HepG2 (cell line): ENCODE measurements at regions not wholly inside any gene's neighbourhood (a gene's known extent, or its start where the extent isn't known, plus 50 kb on each side); places are given as distances from the start of the nearest gene placed in this dataset.

Experiments
- KLF6 ChIP-seq: IDR thresholded peaks from 2 replicates; pipeline ENCODE4 v1.8.0; 2016; ENCODE audit warnings: missing biosample characterization, missing genetic modification reagents
- PTBP1 ChIP-seq: fragments of 200-400 bp; formaldehyde crosslinking; IDR thresholded peaks from 2 replicates; pipeline ENCODE4 v1.6.1; 2018; ENCODE audit warnings: low read length, low read depth; ENCODE audit not compliant: poor library complexity, severe bottlenecking
- RFX5 ChIP-seq: IDR thresholded peaks from 2 replicates; pipeline ENCODE4 v1.6.1; 2011; ENCODE audit warnings: low read depth, low read length, improper control_type of control experiment
- YY1 ChIP-seq: IDR thresholded peaks from 2 replicates; pipeline ENCODE4 v1.6.1; 2011; ENCODE audit warnings: low read length, low read depth, moderate library complexity, mild to moderate bottlenecking; ENCODE audit not compliant: insufficient read depth, insufficient replicate concordance
- ZFY ChIP-seq: sonication (generic); formaldehyde crosslinking; IDR thresholded peaks from 2 replicates; pipeline ENCODE4 v1.4.0; 2020; ENCODE audit warnings: missing genetic modification reagents
- TF ChIP-seq, protein P1 (sequence below): sonication (generic); formaldehyde crosslinking; IDR thresholded peaks from 2 replicates; pipeline ENCODE4 v1.5.0; 2020; ENCODE audit warnings: mild to moderate bottlenecking, missing genetic modification reagents, moderate library complexity

DNA sequence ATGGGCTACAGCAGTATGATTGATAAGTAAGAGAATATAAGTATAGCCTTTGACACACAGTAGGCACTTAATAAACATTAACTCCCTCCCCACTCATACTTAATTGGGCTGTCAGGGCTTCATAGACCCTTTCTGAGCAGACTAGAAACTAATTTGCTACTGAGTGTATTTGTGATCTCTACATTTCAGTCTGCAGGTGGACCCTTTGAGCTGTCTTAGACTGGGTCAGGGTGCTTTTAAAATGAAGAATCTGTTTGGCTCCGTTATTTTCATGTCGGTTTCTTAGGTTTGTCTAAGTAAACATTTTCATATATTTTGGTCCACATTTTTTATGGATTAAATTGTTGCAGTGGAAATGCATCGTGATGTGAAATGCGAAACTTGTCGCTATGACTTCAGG lies 50.3 kb upstream of the SELENOK start:
- TF ChIP-seq ZFY (CRISPR knock-in tag) (no peak), PTBP1 (no peak), KLF6 (CRISPR knock-in tag) (no peak), YY1 (no peak), RFX5 (no peak)
- TF ChIP-seq, protein P1, sequence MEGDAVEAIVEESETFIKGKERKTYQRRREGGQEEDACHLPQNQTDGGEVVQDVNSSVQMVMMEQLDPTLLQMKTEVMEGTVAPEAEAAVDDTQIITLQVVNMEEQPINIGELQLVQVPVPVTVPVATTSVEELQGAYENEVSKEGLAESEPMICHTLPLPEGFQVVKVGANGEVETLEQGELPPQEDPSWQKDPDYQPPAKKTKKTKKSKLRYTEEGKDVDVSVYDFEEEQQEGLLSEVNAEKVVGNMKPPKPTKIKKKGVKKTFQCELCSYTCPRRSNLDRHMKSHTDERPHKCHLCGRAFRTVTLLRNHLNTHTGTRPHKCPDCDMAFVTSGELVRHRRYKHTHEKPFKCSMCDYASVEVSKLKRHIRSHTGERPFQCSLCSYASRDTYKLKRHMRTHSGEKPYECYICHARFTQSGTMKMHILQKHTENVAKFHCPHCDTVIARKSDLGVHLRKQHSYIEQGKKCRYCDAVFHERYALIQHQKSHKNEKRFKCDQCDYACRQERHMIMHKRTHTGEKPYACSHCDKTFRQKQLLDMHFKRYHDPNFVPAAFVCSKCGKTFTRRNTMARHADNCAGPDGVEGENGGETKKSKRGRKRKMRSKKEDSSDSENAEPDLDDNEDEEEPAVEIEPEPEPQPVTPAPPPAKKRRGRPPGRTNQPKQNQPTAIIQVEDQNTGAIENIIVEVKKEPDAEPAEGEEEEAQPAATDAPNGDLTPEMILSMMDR (CRISPR knock-in tag): no peak
